ENCODE measurements at regions not wholly inside any gene's neighbourhood (a gene's known extent, or its start where the extent isn't known, plus 50 kb on each side); places are given as distances from the start of the nearest gene placed in this dataset.

GRCh38 chr3:194809382-194809781 is 123.7 kb downstream of the FAM43A start:
- no peak for TF ChIP-seq POLR2AphosphoS5 (IDR thresholded peaks at IDR 0.05; ENCODE audit: borderline replicate concordance, low read depth, low read length)
- no peak for TF ChIP-seq EZH2 (IDR thresholded peaks at IDR 0.05)
- no peak for TF ChIP-seq FOXP2 (optimal IDR thresholded peaks at IDR 0.05; ENCODE audit: control extremely low read depth, extremely low read length, insufficient read depth)

All from SK-N-MC (cell line).